Fibroblast of the aortic adventitia (primary cell): ENCODE measurements at regions not wholly inside any gene's neighbourhood (a gene's known extent, or its start where the extent isn't known, plus 50 kb on each side); places are given as distances from the start of the nearest gene placed in this dataset.
"Not testable (repeated sequence)": the region's sequence is repeated elsewhere in the genome, so short reads cannot be mapped to it uniquely, and the experiment has no call there.

Source experiments
- DNase-seq: peaks from one replicate; pipeline ENCODE4 v3.0.0-alpha.2; 2010; ENCODE audit warnings: low read depth
- H3K4me3 ChIP-seq: 2 replicates; pipeline ENCODE4 v1.5.1; 2011; ENCODE audit warnings: low read depth, mild to moderate bottlenecking, control low read depth, low read length, moderate library complexity
- CTCF ChIP-seq: IDR thresholded peaks from 2 replicates; pipeline ENCODE4 v1.5.1; 2011; ENCODE audit warnings: mild to moderate bottlenecking, low read length, control low read depth, inconsistent platforms; ENCODE audit not compliant: insufficient read depth

- H3K4me3 ChIP-seq: no peak overlapping the region
- no peak for DNase-seq
- TF ChIP-seq CTCF: no peak
Observed at GRCh38 chr22:23458663-23459541, 121.2 kb downstream of the IGLL1 start.

GRCh38 chr22:23457380-23457985 is 122.6 kb downstream of the IGLL1 start:
- no peak overlapping the region for H3K4me3 ChIP-seq
- no peak for DNase-seq
- TF ChIP-seq CTCF: no peak

- H3K4me3 ChIP-seq, DNase-seq: not testable (repeated sequence)
Observed at GRCh38 chr22:23456666-23457379, 123.3 kb downstream of the IGLL1 start.

- not testable (repeated sequence) for H3K4me3 ChIP-seq, DNase-seq
Observed at GRCh38 chr22:23454345-23454744, 125.7 kb downstream of the IGLL1 start.

- TF ChIP-seq CTCF: no peak
- no peak for DNase-seq
- no peak overlapping the region for H3K4me3 ChIP-seq
Observed at GRCh38 chr22:23453277-23453676, 126.8 kb downstream of the IGLL1 start.

DNA sequence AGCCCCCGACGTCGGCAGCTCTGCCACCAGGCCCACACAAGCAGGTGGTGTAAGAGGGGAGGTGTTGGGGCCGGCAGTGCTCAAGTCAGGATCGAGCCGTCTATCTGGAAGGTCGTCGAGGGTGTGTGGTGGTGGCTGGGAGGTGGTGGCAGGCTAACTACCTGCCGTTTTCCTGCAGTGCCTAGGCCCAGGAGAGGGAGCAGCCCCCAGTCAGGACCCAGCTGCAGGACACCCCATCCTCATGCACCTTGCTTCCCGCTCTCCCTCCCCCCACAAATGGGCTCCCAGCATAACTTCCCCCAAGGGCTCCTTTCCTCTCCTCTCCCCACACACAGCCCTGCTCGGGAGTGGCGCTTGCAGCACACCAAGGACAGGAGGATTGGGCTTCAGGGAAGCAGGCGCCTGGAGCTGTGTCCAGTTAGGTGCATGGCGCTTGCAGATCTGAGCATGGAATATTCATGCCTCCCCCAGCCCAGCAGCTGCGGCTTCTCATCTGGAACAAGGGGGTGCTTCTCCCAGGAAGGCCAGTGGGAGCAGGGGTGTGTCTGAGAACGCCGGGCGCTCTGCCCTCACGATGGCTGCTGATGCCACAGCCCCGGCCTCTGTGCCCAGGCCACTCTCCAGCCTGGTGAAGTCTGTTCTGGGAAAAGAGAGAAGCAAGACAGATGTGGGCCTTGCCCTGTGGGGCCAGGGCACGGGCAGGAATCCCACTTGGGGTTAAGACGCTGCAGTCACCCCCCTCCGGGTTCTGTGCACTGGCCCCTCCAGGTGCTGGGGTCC is 127.7 kb downstream of the IGLL1 start:
- no peak for TF ChIP-seq CTCF
- no peak for DNase-seq
- H3K4me3 ChIP-seq: no peak overlapping the region

- not testable (repeated sequence) for H3K4me3 ChIP-seq, DNase-seq
Observed at GRCh38 chr22:23451452-23452230, 128.4 kb downstream of the IGLL1 start.

DNA sequence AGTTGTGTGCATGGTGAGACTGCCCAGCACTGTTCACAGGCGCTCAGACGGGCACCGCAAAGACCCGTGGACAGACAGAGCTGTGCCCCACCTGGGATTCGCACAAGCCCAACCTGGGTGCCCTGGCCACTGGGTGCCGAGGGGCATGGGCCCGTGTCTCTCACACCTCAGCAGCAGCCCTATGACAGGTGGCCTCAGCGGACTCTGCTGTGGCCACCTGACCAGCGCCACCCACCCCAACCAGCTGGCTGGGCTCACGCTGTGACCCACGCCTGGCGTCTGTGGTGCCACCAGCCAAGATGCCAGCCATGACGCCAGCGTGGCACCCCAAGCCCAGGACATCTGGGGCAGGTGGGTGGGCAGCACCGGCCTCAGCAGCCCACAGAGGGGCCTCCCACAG is 129.3 kb downstream of the IGLL1 start:
- H3K4me3 ChIP-seq, DNase-seq: not testable (repeated sequence)
